ENCODE measurements at regions not wholly inside any gene's neighbourhood (a gene's known extent, or its start where the extent isn't known, plus 50 kb on each side); places are given as distances from the start of the nearest gene placed in this dataset.

- no peak for TF ChIP-seq POLR2AphosphoS5 (IDR thresholded peaks at IDR 0.05)
- TF ChIP-seq, protein P1, sequence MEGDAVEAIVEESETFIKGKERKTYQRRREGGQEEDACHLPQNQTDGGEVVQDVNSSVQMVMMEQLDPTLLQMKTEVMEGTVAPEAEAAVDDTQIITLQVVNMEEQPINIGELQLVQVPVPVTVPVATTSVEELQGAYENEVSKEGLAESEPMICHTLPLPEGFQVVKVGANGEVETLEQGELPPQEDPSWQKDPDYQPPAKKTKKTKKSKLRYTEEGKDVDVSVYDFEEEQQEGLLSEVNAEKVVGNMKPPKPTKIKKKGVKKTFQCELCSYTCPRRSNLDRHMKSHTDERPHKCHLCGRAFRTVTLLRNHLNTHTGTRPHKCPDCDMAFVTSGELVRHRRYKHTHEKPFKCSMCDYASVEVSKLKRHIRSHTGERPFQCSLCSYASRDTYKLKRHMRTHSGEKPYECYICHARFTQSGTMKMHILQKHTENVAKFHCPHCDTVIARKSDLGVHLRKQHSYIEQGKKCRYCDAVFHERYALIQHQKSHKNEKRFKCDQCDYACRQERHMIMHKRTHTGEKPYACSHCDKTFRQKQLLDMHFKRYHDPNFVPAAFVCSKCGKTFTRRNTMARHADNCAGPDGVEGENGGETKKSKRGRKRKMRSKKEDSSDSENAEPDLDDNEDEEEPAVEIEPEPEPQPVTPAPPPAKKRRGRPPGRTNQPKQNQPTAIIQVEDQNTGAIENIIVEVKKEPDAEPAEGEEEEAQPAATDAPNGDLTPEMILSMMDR (IDR thresholded peaks at IDR 0.05) = no peak
- TF ChIP-seq POLR2A (IDR thresholded peaks at IDR 0.05) = no peak
Measured at GRCh38 chr6:71621918-71622519, 264.3 kb upstream of the RIMS1 start.

All from prostate gland (tissue), 2 donors.